ENCODE measurements at regions not wholly inside any gene's neighbourhood (a gene's known extent, or its start where the extent isn't known, plus 50 kb on each side); places are given as distances from the start of the nearest gene placed in this dataset.

DNA sequence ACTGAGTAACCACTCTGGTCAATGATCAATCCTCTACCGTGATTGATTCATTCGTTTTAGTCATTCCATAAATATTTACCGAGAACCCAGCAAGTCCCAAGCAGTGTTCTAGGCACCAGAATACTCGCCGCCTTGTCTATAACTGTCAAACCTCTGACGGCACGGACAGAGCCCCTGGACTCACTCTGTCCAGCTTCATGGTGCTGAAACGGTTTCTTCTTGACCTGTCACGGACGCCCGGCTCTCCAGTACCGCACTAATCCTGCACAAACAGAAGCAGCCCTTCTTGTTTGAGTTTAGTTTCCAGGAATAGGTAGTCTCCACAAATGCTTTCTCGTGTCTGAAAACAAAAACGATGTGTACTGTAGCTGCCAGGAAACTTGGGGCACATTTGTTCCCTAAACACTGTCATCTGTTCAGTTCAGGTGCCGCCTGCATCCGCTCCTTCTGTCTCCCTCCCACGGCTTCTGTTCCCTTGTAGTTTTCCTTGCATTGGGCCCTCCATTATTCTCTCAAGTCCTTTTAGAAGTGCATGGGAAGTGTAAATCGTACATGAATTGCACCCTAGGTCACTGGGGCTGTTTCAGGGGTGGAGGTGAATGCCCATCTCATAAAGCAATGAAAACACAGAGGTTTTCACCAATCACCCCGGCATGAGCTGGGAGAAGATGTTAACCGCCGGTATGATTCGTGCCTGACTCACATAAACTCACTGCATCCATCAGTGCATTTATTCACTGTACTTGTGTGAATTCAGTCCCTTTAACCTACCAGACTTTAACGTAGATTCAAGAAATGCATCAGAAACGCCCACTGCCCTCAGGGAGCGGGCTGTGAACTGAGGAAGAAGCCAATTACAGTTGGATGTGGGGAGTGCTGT, 209.3 kb upstream of the CDH4 start:
- DNase-seq, result no peak
- H3K4me3 ChIP-seq (ENCODE audit: insufficient read depth, low read depth, low read length), result no peak overlapping the region
- H3K27me3 ChIP-seq (ENCODE audit: control insufficient read depth, insufficient read depth, low read length), result peaks cover 5% of the 10 kb centered on the region; the same call in 1 of the 2 replicates
- H3K36me3 ChIP-seq (replicated peaks; ENCODE audit: control insufficient read depth, insufficient read depth, low read length), result no peaks in the 10 kb centered on the region

GRCh38 chr20:61043681-61044080, 208.4 kb upstream of the CDH4 start:
- H3K4me3 ChIP-seq (ENCODE audit: insufficient read depth, low read depth, low read length), result no peak overlapping the region
- no peak for DNase-seq
- H3K36me3 ChIP-seq (replicated peaks; ENCODE audit: control insufficient read depth, insufficient read depth, low read length), result no peaks in the 10 kb centered on the region
- peaks cover 5% of the 10 kb centered on the region; the same call in 1 of the 2 replicates for H3K27me3 ChIP-seq (ENCODE audit: control insufficient read depth, insufficient read depth, low read length)

GRCh38 chr20:61044499-61044898, 207.6 kb upstream of the CDH4 start:
- peaks cover 5% of the 10 kb centered on the region; the same call in 1 of the 2 replicates for H3K27me3 ChIP-seq (ENCODE audit: control insufficient read depth, insufficient read depth, low read length)
- DNase-seq, result peak; percentile 74

GRCh38 chr20:61045091-61045490, 207.0 kb upstream of the CDH4 start:
- Histone ChIP-seq H3K36me3 (replicated peaks; ENCODE audit: control insufficient read depth, insufficient read depth, low read length) (no peaks in the 10 kb centered on the region), H3K4me3 (ENCODE audit: insufficient read depth, low read depth, low read length) (no peak overlapping the region), H3K27me3 (ENCODE audit: control insufficient read depth, insufficient read depth, low read length) (peaks cover 5% of the 10 kb centered on the region; the same call in 1 of the 2 replicates)
- DNase-seq, result no peak

More at GRCh38 chr20:61044499-61044898, 207.6 kb upstream of the CDH4 start:
- no peak overlapping the region for H3K4me3 ChIP-seq (ENCODE audit: insufficient read depth, low read depth, low read length)
- H3K36me3 ChIP-seq (replicated peaks; ENCODE audit: control insufficient read depth, insufficient read depth, low read length), result no peaks in the 10 kb centered on the region

GRCh38 chr20:61045876-61046585, 206.0 kb upstream of the CDH4 start:
- Histone ChIP-seq H3K27me3 (ENCODE audit: control insufficient read depth, insufficient read depth, low read length) (peaks cover 7% of the 10 kb centered on the region; the same call in 1 of the 2 replicates), H3K36me3 (replicated peaks; ENCODE audit: control insufficient read depth, insufficient read depth, low read length) (no peaks in the 10 kb centered on the region), H3K4me3 (ENCODE audit: insufficient read depth, low read depth, low read length) (no peak overlapping the region)
- DNase-seq, result no peak

DNA sequence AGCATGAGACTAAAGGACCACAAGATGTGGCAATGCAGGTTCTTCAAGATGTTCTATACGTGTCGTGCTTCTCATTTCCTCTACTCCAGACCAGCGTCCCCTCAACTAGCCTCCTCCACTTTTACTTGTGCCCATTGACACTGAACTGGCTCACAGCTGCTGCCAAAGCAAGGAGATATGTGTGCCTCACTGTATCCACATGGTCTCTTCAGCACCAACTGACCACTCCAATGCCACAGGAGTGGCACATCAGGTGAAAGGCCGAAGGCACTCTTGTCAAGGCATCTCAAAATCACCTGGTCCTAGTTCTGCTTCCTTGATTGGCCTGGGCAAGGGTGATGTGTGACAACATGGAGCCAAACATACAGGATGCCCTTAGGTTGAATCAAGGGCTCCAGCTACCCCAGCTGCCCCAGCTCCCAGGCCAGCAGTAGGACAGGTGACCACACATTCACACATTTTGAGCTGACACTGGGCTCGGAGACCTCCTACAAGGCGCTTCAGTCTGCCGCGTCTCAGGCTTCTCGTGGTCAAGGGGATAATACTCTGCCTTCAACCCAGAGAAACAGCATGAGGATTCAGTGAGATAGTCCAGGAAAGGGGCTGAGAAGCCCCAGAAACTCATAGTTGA, 205.2 kb upstream of the CDH4 start:
- H3K4me3 ChIP-seq (ENCODE audit: insufficient read depth, low read depth, low read length), result no peak overlapping the region
- peaks cover 8% of the 10 kb centered on the region for H3K27me3 ChIP-seq (ENCODE audit: control insufficient read depth, insufficient read depth, low read length)
- DNase-seq, result no peak
- H3K36me3 ChIP-seq (replicated peaks; ENCODE audit: control insufficient read depth, insufficient read depth, low read length), result no peaks in the 10 kb centered on the region

DNA sequence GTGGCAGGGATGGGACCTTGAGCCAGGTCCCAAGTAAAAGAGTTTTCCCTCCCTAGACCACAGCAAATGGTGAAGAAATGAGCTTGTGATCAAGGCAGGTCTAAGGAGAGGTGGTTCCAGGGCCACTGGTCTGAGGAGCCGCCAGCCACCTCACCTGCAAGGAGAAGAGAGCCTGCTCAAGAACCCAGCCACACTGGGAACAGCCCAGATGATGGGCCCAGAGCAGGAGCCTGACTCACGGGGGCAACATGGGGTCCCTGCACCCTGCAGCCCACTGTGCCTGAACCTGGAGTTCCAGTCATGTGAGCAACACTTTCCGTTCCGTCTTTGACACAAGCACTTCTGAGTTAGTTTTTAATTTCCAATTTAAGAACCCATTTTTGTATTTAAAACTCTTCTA, 204.5 kb upstream of the CDH4 start:
- DNase-seq, result no peak
- peaks cover 10% of the 10 kb centered on the region for H3K27me3 ChIP-seq (ENCODE audit: control insufficient read depth, insufficient read depth, low read length)
- no peak overlapping the region for H3K4me3 ChIP-seq (ENCODE audit: insufficient read depth, low read depth, low read length)
- H3K36me3 ChIP-seq (replicated peaks; ENCODE audit: control insufficient read depth, insufficient read depth, low read length), result no peaks in the 10 kb centered on the region

DNA sequence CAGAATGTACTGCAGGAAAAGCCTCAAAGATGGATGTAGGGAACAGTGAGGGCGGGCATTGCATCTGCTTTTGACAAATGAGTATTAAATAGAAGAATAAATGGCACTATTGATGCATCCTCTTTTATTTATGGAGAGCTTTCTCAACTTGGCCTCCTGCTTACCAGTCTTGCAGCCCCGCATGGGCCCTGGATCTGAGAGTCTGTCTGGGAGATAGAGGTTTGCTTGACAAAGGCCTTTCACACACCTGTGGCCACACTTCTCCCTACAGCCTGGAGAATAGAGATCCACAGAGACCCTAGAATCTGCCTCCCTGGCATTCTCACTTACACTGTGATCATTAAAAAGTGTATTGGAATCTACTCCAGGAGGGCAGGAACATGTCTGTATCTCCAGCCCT, 203.8 kb upstream of the CDH4 start:
- Histone ChIP-seq H3K27me3 (ENCODE audit: control insufficient read depth, insufficient read depth, low read length) (peaks cover 12% of the 10 kb centered on the region), H3K36me3 (replicated peaks; ENCODE audit: control insufficient read depth, insufficient read depth, low read length) (no peaks in the 10 kb centered on the region), H3K4me3 (ENCODE audit: insufficient read depth, low read depth, low read length) (no peak overlapping the region)
- DNase-seq, result no peak

DNA sequence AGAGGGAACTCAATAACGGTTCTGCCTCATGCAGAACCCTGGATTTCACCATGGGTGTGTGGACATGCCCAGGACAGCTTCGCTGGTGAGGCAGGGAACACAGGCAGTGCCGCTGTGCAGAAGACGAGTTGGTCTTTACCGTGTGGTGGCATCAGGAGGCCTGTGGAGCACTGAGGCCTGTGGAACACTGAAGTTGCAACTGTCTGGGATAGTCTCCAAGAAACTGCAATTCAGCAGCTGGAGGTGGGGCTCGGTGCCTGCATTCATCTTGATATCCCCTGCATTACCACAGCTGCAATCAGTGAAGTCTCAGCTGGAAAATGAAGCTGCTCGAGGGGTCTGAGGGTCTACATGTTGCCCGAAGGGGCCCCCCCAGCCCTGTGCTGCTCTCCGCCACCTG, 202.4 kb upstream of the CDH4 start:
- H3K36me3 ChIP-seq (replicated peaks; ENCODE audit: control insufficient read depth, insufficient read depth, low read length), result no peaks in the 10 kb centered on the region
- peaks cover 10% of the 10 kb centered on the region for H3K27me3 ChIP-seq (ENCODE audit: control insufficient read depth, insufficient read depth, low read length)
- H3K4me3 ChIP-seq (ENCODE audit: insufficient read depth, low read depth, low read length), result no peak overlapping the region
- no peak for DNase-seq

DNA sequence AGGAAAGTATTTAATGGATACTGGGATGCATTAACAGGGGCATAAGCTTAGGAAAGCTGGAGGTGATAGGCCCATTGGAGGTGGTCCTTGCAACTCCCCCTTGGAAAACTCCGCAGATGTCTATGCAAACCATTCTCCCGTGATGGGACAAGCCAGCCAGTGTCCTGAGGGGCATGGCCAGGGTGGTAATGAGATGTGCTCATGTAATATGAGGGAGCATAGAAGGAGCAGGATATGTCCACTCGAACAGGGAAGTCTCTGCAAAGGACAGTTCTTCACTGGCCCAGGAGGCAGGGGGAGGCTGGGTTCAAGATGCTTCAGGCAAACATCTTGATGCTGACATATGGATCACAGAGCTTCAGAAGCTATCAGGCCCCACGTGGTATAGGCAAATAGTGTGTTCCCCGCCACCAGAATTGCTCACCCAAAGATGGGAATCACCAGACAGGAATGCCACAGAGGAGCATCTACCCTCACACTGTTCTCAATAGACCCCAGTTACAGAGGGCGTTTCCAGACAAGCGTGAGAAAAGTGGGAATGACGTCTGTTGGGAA, 201.6 kb upstream of the CDH4 start:
- H3K27me3 ChIP-seq (ENCODE audit: control insufficient read depth, insufficient read depth, low read length), result peaks cover 10% of the 10 kb centered on the region
- no peaks in the 10 kb centered on the region for H3K36me3 ChIP-seq (replicated peaks; ENCODE audit: control insufficient read depth, insufficient read depth, low read length)
- no peak for DNase-seq
- no peak overlapping the region for H3K4me3 ChIP-seq (ENCODE audit: insufficient read depth, low read depth, low read length)

- H3K36me3 ChIP-seq (replicated peaks; ENCODE audit: control insufficient read depth, insufficient read depth, low read length), result no peaks in the 10 kb centered on the region
- DNase-seq, result peak; percentile 60
- no peak overlapping the region for H3K4me3 ChIP-seq (ENCODE audit: insufficient read depth, low read depth, low read length)
- H3K27me3 ChIP-seq (ENCODE audit: control insufficient read depth, insufficient read depth, low read length), result peaks cover 7% of the 10 kb centered on the region
Measured at GRCh38 chr20:61052195-61052750, 199.8 kb upstream of the CDH4 start.

GRCh38 chr20:61052776-61053442, 199.2 kb upstream of the CDH4 start:
- H3K4me3 ChIP-seq (ENCODE audit: insufficient read depth, low read depth, low read length), result no peak overlapping the region
- no peak for DNase-seq
- peaks cover 7% of the 10 kb centered on the region for H3K27me3 ChIP-seq (ENCODE audit: control insufficient read depth, insufficient read depth, low read length)
- no peaks in the 10 kb centered on the region for H3K36me3 ChIP-seq (replicated peaks; ENCODE audit: control insufficient read depth, insufficient read depth, low read length)

DNA sequence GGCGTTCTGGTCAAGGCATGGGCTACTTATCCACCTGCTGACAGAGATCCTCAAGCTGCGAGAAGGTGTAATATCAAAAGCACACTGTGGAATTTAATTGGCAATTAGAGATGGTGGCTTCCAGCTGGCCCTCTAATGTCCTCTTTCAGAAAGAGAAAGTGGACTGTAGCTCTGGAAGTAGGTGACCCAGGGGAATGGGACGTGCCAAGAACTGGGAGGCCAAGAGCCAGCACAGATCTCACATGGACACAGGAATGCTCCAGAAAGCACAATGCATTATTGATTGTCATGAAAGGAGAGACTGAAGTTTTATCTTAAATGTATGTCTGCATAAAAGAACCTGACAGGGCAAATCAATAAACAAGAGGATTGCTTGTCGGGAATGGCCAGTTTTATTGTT, 198.6 kb upstream of the CDH4 start:
- Histone ChIP-seq H3K4me3 (ENCODE audit: insufficient read depth, low read depth, low read length) (no peak overlapping the region), H3K27me3 (ENCODE audit: control insufficient read depth, insufficient read depth, low read length) (peaks cover 7% of the 10 kb centered on the region), H3K36me3 (replicated peaks; ENCODE audit: control insufficient read depth, insufficient read depth, low read length) (no peaks in the 10 kb centered on the region)
- DNase-seq, result no peak

- Histone ChIP-seq H3K4me3 (ENCODE audit: insufficient read depth, low read depth, low read length) (no peak overlapping the region), H3K36me3 (replicated peaks; ENCODE audit: control insufficient read depth, insufficient read depth, low read length) (no peaks in the 10 kb centered on the region), H3K27me3 (ENCODE audit: control insufficient read depth, insufficient read depth, low read length) (peaks cover 7% of the 10 kb centered on the region)
- no peak for DNase-seq
Measured at GRCh38 chr20:61053889-61054288, 198.2 kb upstream of the CDH4 start.

Measured in H7 (cell line).